ENCODE measurements at regions not wholly inside any gene's neighbourhood (a gene's known extent, or its start where the extent isn't known, plus 50 kb on each side); places are given as distances from the start of the nearest gene placed in this dataset.

DNA sequence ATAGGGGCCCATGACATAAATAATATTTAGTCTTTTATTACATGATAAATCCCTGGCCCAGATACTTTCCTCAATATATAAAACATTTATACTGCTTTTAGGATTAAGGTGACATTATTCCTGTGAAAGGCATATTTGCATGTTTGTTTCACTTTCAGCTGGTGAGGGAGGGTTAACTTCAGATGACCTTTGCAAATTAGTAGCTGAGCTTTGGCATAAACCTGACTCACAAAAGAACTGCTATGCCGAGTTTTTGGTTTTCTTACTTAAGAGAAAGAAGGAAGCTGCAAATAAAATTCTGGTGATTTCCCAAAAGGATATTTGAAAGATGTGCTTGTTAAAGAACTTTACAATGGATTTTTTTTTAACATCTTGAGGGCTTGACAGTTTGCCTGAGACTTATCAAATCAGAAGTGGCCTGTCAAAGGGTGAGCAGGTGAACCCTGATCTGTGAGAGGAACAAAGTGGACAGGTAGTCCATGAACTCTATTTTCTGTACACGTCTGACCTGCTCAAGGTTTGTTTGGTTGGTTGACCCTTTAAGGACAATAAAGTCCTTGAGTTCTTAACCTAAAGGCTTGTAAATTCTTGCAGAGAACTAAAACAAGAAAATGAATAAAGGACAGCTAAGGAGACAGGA is 93.5 kb downstream of the FAM124B start:
- TF ChIP-seq, protein P1, sequence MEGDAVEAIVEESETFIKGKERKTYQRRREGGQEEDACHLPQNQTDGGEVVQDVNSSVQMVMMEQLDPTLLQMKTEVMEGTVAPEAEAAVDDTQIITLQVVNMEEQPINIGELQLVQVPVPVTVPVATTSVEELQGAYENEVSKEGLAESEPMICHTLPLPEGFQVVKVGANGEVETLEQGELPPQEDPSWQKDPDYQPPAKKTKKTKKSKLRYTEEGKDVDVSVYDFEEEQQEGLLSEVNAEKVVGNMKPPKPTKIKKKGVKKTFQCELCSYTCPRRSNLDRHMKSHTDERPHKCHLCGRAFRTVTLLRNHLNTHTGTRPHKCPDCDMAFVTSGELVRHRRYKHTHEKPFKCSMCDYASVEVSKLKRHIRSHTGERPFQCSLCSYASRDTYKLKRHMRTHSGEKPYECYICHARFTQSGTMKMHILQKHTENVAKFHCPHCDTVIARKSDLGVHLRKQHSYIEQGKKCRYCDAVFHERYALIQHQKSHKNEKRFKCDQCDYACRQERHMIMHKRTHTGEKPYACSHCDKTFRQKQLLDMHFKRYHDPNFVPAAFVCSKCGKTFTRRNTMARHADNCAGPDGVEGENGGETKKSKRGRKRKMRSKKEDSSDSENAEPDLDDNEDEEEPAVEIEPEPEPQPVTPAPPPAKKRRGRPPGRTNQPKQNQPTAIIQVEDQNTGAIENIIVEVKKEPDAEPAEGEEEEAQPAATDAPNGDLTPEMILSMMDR (IDR thresholded peaks at IDR 0.05; ENCODE audit: poor library complexity) = no peak
- no peaks in the 10 kb centered on the region for H3K4me1 ChIP-seq (ENCODE audit: insufficient read depth)
- H3K9me2 ChIP-seq (replicated peaks; ENCODE audit: insufficient read depth) = no peaks in the 10 kb centered on the region
- no peak for DNase-seq (ENCODE audit: low spot score)
- H3K4me2 ChIP-seq = no peak overlapping the region
- peaks cover 11% of the 10 kb centered on the region for H3K27me3 ChIP-seq
- no peaks in the 10 kb centered on the region for H4K20me1 ChIP-seq (ENCODE audit: insufficient read depth, poor library complexity, severe bottlenecking)
- 31% methylated on average over 2 of the region's 2 CpGs for WGBS (ENCODE audit: low lambda C conversion rate, missing lambda C conversion rate)
- no peak overlapping the region for H3K27ac ChIP-seq
- no peak overlapping the region for H2AFZ ChIP-seq
- H3K36me3 ChIP-seq (replicated peaks; ENCODE audit: insufficient read depth, low read depth) = no peaks in the 10 kb centered on the region
- no peaks in the 10 kb centered on the region for H3K9me3 ChIP-seq (ENCODE audit: low read depth)
- H3K4me3 ChIP-seq = no peak overlapping the region
- H3K79me2 ChIP-seq = no peaks in the 10 kb centered on the region

DNA sequence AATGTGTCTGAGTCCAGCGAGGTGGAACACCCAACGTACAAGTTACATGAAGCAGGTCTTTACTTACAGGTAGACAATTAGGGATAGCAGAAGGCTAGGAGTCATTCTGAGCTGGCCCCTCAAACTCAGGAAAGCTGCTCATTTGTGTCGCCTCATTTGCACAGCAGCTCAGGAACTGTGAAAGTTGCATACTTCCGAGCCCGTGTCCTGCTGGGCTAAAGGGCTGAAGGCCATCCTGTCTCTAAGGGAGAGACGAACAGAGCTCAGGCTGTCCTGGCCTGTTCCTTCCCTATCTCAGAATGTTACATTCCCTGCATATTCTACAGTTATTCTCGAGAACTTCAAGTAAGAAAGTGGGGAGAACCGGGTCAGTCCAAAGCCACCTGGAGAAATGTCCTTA is 99.0 kb downstream of the FAM124B start:
- 83% methylated on average over 8 of the region's 8 CpGs for WGBS (ENCODE audit: low lambda C conversion rate, missing lambda C conversion rate)
- H3K9me3 ChIP-seq (ENCODE audit: low read depth) = no peaks in the 10 kb centered on the region

DNA sequence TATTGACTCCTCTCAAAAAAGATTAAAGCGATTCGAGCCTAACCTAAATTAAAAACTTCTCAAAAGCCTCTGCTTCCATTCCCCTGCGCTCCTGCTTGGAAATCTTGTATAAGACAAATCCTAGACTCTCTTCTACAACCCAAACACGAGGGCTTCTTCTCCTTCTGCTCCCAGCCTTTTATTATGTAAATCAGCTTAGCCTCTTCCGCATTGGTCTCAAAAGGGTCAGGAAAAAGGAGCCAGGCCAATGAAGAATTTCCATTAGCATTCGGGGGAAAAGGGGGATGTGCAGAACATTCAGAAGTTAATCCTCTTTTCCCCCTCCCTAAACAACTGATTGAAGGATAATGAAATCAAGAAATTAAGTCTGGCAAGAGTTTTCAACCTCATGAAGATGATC is 107.9 kb downstream of the FAM124B start:
- H4K20me1 ChIP-seq (ENCODE audit: insufficient read depth, poor library complexity, severe bottlenecking) = no peaks in the 10 kb centered on the region
- WGBS (ENCODE audit: low lambda C conversion rate, missing lambda C conversion rate) = 72% methylated on average over 6 of the region's 6 CpGs
- TF ChIP-seq, protein P1 (IDR thresholded peaks at IDR 0.05; ENCODE audit: poor library complexity) = no peak
- TF ChIP-seq EZH2phosphoT487 (IDR thresholded peaks at IDR 0.05; ENCODE audit: low read depth, severe bottlenecking, unreplicated experiment) (no peak), EZH2 (IDR thresholded peaks at IDR 0.05; ENCODE audit: borderline replicate concordance) (no peak)
- H3K79me2 ChIP-seq = no peaks in the 10 kb centered on the region
- no peak overlapping the region for H3K27ac ChIP-seq
- H3K4me3 ChIP-seq = no peak overlapping the region
- no peaks in the 10 kb centered on the region for H3K9me3 ChIP-seq (ENCODE audit: low read depth)
- no peaks in the 10 kb centered on the region for H3K36me3 ChIP-seq (replicated peaks; ENCODE audit: insufficient read depth, low read depth)
- no peak for DNase-seq (ENCODE audit: low spot score)
- no peak overlapping the region for H2AFZ ChIP-seq
- H3K4me2 ChIP-seq = no peak overlapping the region
- no peaks in the 10 kb centered on the region for H3K4me1 ChIP-seq (ENCODE audit: insufficient read depth)
- H3K9me2 ChIP-seq (replicated peaks; ENCODE audit: insufficient read depth) = no peaks in the 10 kb centered on the region
- H3K27me3 ChIP-seq = no peaks in the 10 kb centered on the region

More for the DNA sequence above, 99.0 kb downstream of the FAM124B start:
- Histone ChIP-seq H3K4me3 (no peak overlapping the region), H2AFZ (no peak overlapping the region), H3K4me1 (ENCODE audit: insufficient read depth) (no peaks in the 10 kb centered on the region), H3K27ac (no peak overlapping the region), H3K27me3 (no peaks in the 10 kb centered on the region), H3K36me3 (replicated peaks; ENCODE audit: insufficient read depth, low read depth) (no peaks in the 10 kb centered on the region), H3K79me2 (no peaks in the 10 kb centered on the region), H3K4me2 (no peak overlapping the region), H4K20me1 (ENCODE audit: insufficient read depth, poor library complexity, severe bottlenecking) (no peaks in the 10 kb centered on the region), H3K9me2 (replicated peaks; ENCODE audit: insufficient read depth) (no peaks in the 10 kb centered on the region)
- TF ChIP-seq EZH2phosphoT487 (IDR thresholded peaks at IDR 0.05; ENCODE audit: low read depth, severe bottlenecking, unreplicated experiment) = no peak
- TF ChIP-seq EZH2 (IDR thresholded peaks at IDR 0.05; ENCODE audit: borderline replicate concordance) = no peak
- TF ChIP-seq, protein P1 (IDR thresholded peaks at IDR 0.05; ENCODE audit: poor library complexity) = no peak
- DNase-seq (ENCODE audit: low spot score) = no peak

DNA sequence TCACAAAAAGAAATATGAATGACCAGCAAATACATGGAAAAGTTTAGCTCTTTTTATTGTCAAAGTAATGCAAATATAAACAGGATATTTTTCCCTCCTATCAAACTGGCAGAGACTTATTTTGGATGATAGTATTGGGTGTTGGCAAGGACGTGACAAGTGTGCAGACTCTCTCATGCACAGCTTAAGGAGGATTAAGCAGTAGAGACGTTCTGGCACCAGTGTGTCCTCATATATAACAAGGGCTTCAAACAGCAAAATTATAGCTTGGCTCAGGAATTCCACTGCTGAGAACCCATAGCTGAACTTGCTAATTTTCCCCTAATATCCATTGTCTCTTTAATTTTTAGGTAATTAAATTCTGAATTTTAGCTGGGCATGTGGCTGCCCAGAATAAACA is 114.4 kb downstream of the FAM124B start:
- H3K4me1 ChIP-seq (ENCODE audit: insufficient read depth) = peaks cover 3% of the 10 kb centered on the region
- TF ChIP-seq, protein P1 (IDR thresholded peaks at IDR 0.05; ENCODE audit: poor library complexity) = no peak
- no peak for TF ChIP-seq EZH2 (IDR thresholded peaks at IDR 0.05; ENCODE audit: borderline replicate concordance)
- no peak for TF ChIP-seq EZH2phosphoT487 (IDR thresholded peaks at IDR 0.05; ENCODE audit: low read depth, severe bottlenecking, unreplicated experiment)
- H3K36me3 ChIP-seq (replicated peaks; ENCODE audit: insufficient read depth, low read depth) = no peaks in the 10 kb centered on the region
- no peaks in the 10 kb centered on the region for H3K79me2 ChIP-seq
- no peaks in the 10 kb centered on the region for H3K9me3 ChIP-seq (ENCODE audit: low read depth)
- no peak overlapping the region for H3K4me3 ChIP-seq
- WGBS (ENCODE audit: low lambda C conversion rate, missing lambda C conversion rate) = 17% methylated on average over 2 of the region's 2 CpGs
- no peak for DNase-seq (ENCODE audit: low spot score)
- no peaks in the 10 kb centered on the region for H3K9me2 ChIP-seq (replicated peaks; ENCODE audit: insufficient read depth)
- peaks cover 3% of the 10 kb centered on the region for H3K27me3 ChIP-seq
- no peak overlapping the region for H2AFZ ChIP-seq
- H4K20me1 ChIP-seq (ENCODE audit: insufficient read depth, poor library complexity, severe bottlenecking) = no peaks in the 10 kb centered on the region
- H3K4me2 ChIP-seq = no peak overlapping the region
- H3K27ac ChIP-seq = no peak overlapping the region

Data from hepatocyte (in vitro differentiated cells).